CD4-positive, alpha-beta memory T cell (primary cell): ENCODE measurements at regions not wholly inside any gene's neighbourhood (a gene's known extent, or its start where the extent isn't known, plus 50 kb on each side); places are given as distances from the start of the nearest gene placed in this dataset.

ENCODE experiments used
- CTCF ChIA-PET: fragments of 350-600 bp; sonication (Branson Sonifier 250); formaldehyde crosslinking; loops from one replicate; lab custom pipeline; 2021; ENCODE audit warnings: inconsistent platforms; ENCODE audit not compliant: partially characterized antibody; lab: Charles Lee
- POLR2A ChIA-PET: fragments of 350-600 bp; sonication (Branson Sonifier 250); formaldehyde crosslinking; loops from one replicate; lab custom pipeline; 2021; ENCODE audit not compliant: partially characterized antibody; lab: Charles Lee
- DNase-seq, 5 donors: peaks; one replicate each; pipeline versions ENCODE4 v3.0.0 to v3.0.0-alpha.2; 2020 to 2022; ENCODE audit warnings: mixed read lengths in 1 of 5
- H3K27ac ChIP-seq: one replicate; pipeline ENCODE4 v1.7.0; 2013; ENCODE audit warnings: low read depth, low read length
- H3K27me3 ChIP-seq: 2 replicates; pipeline ENCODE4 v1.7.0; 2013; ENCODE audit warnings: mild to moderate bottlenecking, low read length, moderate library complexity; ENCODE audit not compliant: insufficient read depth
- H3K36me3 ChIP-seq: 2 replicates; pipeline ENCODE4 v1.7.0; 2013; ENCODE audit warnings: mild to moderate bottlenecking, low read length, moderate library complexity; ENCODE audit not compliant: insufficient read depth
- H3K4me1 ChIP-seq: 2 replicates; pipeline ENCODE4 v1.7.0; 2013; ENCODE audit warnings: mild to moderate bottlenecking, low read length, moderate library complexity; ENCODE audit not compliant: insufficient read depth
- H3K4me3 ChIP-seq, 2 donors: one replicate each; pipeline ENCODE4 v1.7.0; 2013; ENCODE audit warnings: low read length in 2 of 2, mild to moderate bottlenecking in 1 of 2
- H3K9me3 ChIP-seq, 2 donors: one replicate each; pipeline ENCODE4 v1.7.0; 2013; ENCODE audit warnings: low read length in 2 of 2, control low read depth in 1 of 2; ENCODE audit not compliant: control insufficient read depth in 1 of 2
- H3K27ac Mint-ChIP-seq, 7 donors: one replicate each; pipeline ENCODE4 v1.8.0; 2020 to 2021; ENCODE audit warnings: mixed read lengths in 7 of 7, mild to moderate bottlenecking in 6 of 7, inconsistent platforms in 3 of 7, moderate library complexity in 3 of 7
- H3K27me3 Mint-ChIP-seq, 2 donors: one replicate each; pipeline ENCODE4 v1.8.0; 2020 to 2021; ENCODE audit warnings: mixed read lengths in 2 of 2
- H3K36me3 Mint-ChIP-seq, 2 donors: one replicate each; pipeline ENCODE4 v1.8.0; 2020 to 2021; ENCODE audit warnings: mixed read lengths in 2 of 2, inconsistent platforms in 1 of 2, mild to moderate bottlenecking in 1 of 2
- H3K4me1 Mint-ChIP-seq, 4 donors: one replicate each; pipeline ENCODE4 v1.8.0; 2020 to 2021; ENCODE audit warnings: mixed read lengths in 4 of 4, mild to moderate bottlenecking in 1 of 4
- H3K4me3 Mint-ChIP-seq, 8 donors: one replicate each; pipeline ENCODE4 v1.8.0; 2020 to 2021; ENCODE audit warnings: mixed read lengths in 8 of 8, mild to moderate bottlenecking in 7 of 8, moderate library complexity in 6 of 8, inconsistent platforms in 3 of 8
- H3K9me3 Mint-ChIP-seq, 8 donors: one replicate each; pipeline ENCODE4 v1.8.0; 2020 to 2021; ENCODE audit warnings: mixed read lengths in 8 of 8, mild to moderate bottlenecking in 5 of 8, inconsistent platforms in 3 of 8, moderate library complexity in 1 of 8
- intact Hi-C: fragments of 100-400 bp; cut with micrococcal nuclease; formaldehyde crosslinking; loops from one replicate; pipeline ENCODE4 v1.15.1; 2023

- CTCF ChIA-PET = no interaction called here
- Mint-ChIP-seq H3K27me3 (peaks cover 0 to 8% of the 10 kb centered on the region in 2 donors), H3K4me1 (no peaks in the 10 kb centered on the region), H3K4me3 (no peak overlapping the region), H3K27ac (no peak overlapping the region), H3K9me3 (peaks cover 0 to 3% (median 0%) of the 10 kb centered on the region in 8 donors), H3K36me3 (no peaks in the 10 kb centered on the region)
- intact Hi-C loops = no loop called here
- DNase-seq = no peak
- no peaks in the 10 kb centered on the region for H3K9me3 ChIP-seq
- H3K27ac ChIP-seq = no peak overlapping the region
- H3K4me3 ChIP-seq = no peak overlapping the region
- no peaks in the 10 kb centered on the region for H3K36me3 ChIP-seq
- POLR2A ChIA-PET = no interaction called here
- no peaks in the 10 kb centered on the region for H3K4me1 ChIP-seq
- H3K27me3 ChIP-seq = no peaks in the 10 kb centered on the region
Measured at GRCh38 chr18:45266023-45266422, 349.3 kb upstream of the SLC14A2 start.

DNA sequence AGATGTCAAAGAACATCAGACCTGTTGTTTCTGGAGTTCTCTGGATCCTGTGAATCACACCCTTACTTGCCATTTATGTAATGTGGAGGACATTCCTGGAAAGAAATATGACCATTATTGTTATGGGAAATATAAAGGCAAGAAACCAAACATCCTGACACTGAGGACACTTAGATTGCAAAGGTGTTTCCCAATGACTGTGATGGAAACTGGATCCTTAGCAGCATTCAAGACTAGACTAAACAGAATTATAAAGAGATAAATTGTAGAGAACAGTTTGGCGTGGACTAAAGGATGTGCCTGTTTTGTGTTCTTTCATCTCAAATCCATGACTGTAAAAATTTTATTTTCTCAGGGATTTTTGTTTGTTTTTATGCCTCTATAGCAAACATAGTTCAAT, 347.7 kb upstream of the SLC14A2 start:
- H3K27ac Mint-ChIP-seq = no peak overlapping the region
- POLR2A ChIA-PET = no interaction called here
- no peaks in the 10 kb centered on the region for H3K36me3 Mint-ChIP-seq
- Histone ChIP-seq H3K4me3 (no peak overlapping the region), H3K27ac (no peak overlapping the region), H3K4me1 (no peaks in the 10 kb centered on the region), H3K36me3 (no peaks in the 10 kb centered on the region), H3K9me3 (no peaks in the 10 kb centered on the region), H3K27me3 (no peaks in the 10 kb centered on the region)
- no peaks in the 10 kb centered on the region for H3K4me1 Mint-ChIP-seq
- no peaks in the 10 kb centered on the region for H3K9me3 Mint-ChIP-seq
- no peak overlapping the region for H3K4me3 Mint-ChIP-seq
- no peak for DNase-seq
- peaks cover 0 to 8% of the 10 kb centered on the region in 2 donors for H3K27me3 Mint-ChIP-seq
- CTCF ChIA-PET = no interaction called here
- intact Hi-C loops = no loop called here

GRCh38 chr18:45268583-45268982, 346.7 kb upstream of the SLC14A2 start:
- POLR2A ChIA-PET = no interaction called here

DNA sequence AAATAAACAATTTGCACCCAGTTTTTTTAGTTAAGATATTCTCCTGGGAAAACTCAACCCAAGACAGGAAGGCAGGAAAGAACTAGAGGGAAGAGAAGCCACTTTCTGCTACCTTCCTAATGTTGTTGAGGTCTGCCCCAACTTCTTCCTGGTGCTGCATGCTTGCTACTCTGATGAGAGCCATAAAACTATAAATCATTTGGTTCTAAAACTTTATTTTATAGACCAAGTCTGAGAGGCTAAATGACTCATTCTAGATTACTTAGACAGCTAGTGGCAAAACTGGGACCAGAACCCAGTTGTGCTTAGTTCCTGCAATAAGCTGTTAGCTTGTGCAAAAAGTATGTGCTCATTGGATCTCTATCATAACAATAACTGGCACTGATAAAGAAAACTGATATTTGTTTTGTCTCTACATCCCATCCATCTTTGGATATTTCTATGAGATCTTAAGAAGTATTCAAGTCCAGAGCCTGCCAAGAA, 344.9 kb upstream of the SLC14A2 start:
- intact Hi-C loops = no loop called here
- Histone ChIP-seq H3K27me3 (no peaks in the 10 kb centered on the region), H3K27ac (no peak overlapping the region), H3K4me1 (no peaks in the 10 kb centered on the region), H3K4me3 (no peak overlapping the region), H3K36me3 (no peaks in the 10 kb centered on the region), H3K9me3 (no peaks in the 10 kb centered on the region)
- ChIA-PET CTCF (no interaction called here), POLR2A (no interaction called here)
- no peaks in the 10 kb centered on the region for H3K36me3 Mint-ChIP-seq
- peaks cover 0 to 9% of the 10 kb centered on the region in 2 donors for H3K27me3 Mint-ChIP-seq
- no peak for DNase-seq
- no peaks in the 10 kb centered on the region for H3K4me1 Mint-ChIP-seq
- H3K9me3 Mint-ChIP-seq = no peaks in the 10 kb centered on the region
- H3K4me3 Mint-ChIP-seq = no peak overlapping the region
- H3K27ac Mint-ChIP-seq = no peak overlapping the region

More at GRCh38 chr18:45268583-45268982, 346.7 kb upstream of the SLC14A2 start:
- CTCF ChIA-PET = no interaction called here
- H3K36me3 ChIP-seq = no peaks in the 10 kb centered on the region
- DNase-seq = no peak
- no peaks in the 10 kb centered on the region for H3K9me3 ChIP-seq
- intact Hi-C loops = no loop called here
- H3K27me3 Mint-ChIP-seq = peaks cover 0 to 9% of the 10 kb centered on the region in 2 donors
- no peak overlapping the region for H3K27ac Mint-ChIP-seq
- no peak overlapping the region for H3K4me3 Mint-ChIP-seq
- H3K27me3 ChIP-seq = no peaks in the 10 kb centered on the region
- no peaks in the 10 kb centered on the region for H3K36me3 Mint-ChIP-seq
- no peak overlapping the region for H3K4me3 ChIP-seq
- H3K4me1 ChIP-seq = no peaks in the 10 kb centered on the region
- no peaks in the 10 kb centered on the region for H3K4me1 Mint-ChIP-seq
- no peaks in the 10 kb centered on the region for H3K9me3 Mint-ChIP-seq
- no peak overlapping the region for H3K27ac ChIP-seq

DNA sequence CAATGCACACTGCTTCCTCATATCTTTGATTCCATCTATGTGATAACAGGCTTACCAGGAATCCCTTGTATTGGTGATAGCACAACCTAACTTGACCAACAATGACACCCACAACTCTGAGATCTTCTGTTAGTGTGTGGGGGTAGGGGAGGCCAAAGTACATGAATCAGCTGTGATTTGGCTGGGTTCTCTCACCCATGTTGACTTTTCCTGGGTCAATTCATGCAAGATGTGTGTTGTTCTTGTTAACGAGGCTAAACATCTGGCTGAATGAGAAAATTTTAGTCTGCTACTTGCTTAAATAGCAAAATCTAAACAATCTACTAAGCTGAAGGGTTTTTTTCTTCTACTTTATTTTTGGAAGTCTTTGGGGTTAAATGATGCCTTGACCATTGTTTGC, 341.2 kb upstream of the SLC14A2 start:
- H3K4me3 Mint-ChIP-seq = no peak overlapping the region
- no peaks in the 10 kb centered on the region for H3K36me3 ChIP-seq
- H3K36me3 Mint-ChIP-seq = no peaks in the 10 kb centered on the region
- H3K4me1 ChIP-seq = no peaks in the 10 kb centered on the region
- CTCF ChIA-PET = interaction anchor here (1.4 to 2.2 kb wide), 4 partner anchors 9 to 20 kb away, joined by 3 to 6 read pairs (median 5); no protein-coding TSS in a partner anchor
- H3K9me3 ChIP-seq = no peaks in the 10 kb centered on the region
- intact Hi-C loops = no loop called here
- no peak overlapping the region for H3K27ac ChIP-seq
- no peaks in the 10 kb centered on the region for H3K27me3 ChIP-seq
- no peak overlapping the region for H3K4me3 ChIP-seq
- peaks cover 0 to 3% of the 10 kb centered on the region in 2 donors for H3K27me3 Mint-ChIP-seq
- DNase-seq = no peak
- POLR2A ChIA-PET = no interaction called here
- H3K4me1 Mint-ChIP-seq = no peaks in the 10 kb centered on the region
- H3K27ac Mint-ChIP-seq = no peak overlapping the region
- no peaks in the 10 kb centered on the region for H3K9me3 Mint-ChIP-seq

GRCh38 chr18:45275367-45276113, 339.7 kb upstream of the SLC14A2 start:
- Histone ChIP-seq H3K36me3 (no peaks in the 10 kb centered on the region), H3K4me1 (no peaks in the 10 kb centered on the region), H3K4me3 (no peak overlapping the region), H3K27me3 (no peaks in the 10 kb centered on the region), H3K27ac (no peak overlapping the region), H3K9me3 (no peaks in the 10 kb centered on the region)
- Mint-ChIP-seq H3K9me3 (no peaks in the 10 kb centered on the region), H3K4me1 (no peaks in the 10 kb centered on the region), H3K4me3 (no peak overlapping the region), H3K36me3 (no peaks in the 10 kb centered on the region), H3K27me3 (peaks cover 0 to 1% of the 10 kb centered on the region in 2 donors), H3K27ac (no peak overlapping the region)
- intact Hi-C loops = no loop called here
- peak in 4 of 5 donors; percentile 2 to 11 (median 4) for DNase-seq
- ChIA-PET CTCF (interaction anchor here (1.0 to 2.2 kb wide), 5 partner anchors 8 to 798 kb away, joined by 3 to 6 read pairs (median 5); no protein-coding TSS in a partner anchor), POLR2A (no interaction called here)

DNA sequence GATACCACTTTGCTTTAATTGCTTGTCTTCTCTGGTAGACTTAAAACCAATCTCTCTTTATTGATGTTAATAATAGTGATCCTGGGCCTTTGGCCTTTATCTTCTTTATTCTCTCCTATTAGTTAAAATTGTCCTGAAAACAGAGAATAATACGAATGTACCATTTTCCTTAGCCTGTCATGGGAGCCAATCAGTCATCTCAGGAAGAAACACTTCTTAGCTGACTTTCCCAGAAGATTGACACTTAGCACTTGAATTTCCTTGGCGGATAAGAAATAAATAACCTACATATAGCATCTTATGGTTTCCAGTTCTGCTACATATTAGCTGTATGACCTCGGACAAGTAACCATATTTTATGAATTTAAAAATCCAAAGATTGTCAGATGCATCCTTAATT, 338.4 kb upstream of the SLC14A2 start:
- no peak overlapping the region for H3K4me3 ChIP-seq
- H3K27me3 Mint-ChIP-seq = peaks cover 1 to 3% of the 10 kb centered on the region in 2 donors
- no peaks in the 10 kb centered on the region for H3K4me1 Mint-ChIP-seq
- intact Hi-C loops = no loop called here
- H3K27ac Mint-ChIP-seq = no peak overlapping the region
- no peaks in the 10 kb centered on the region for H3K9me3 ChIP-seq
- no peaks in the 10 kb centered on the region for H3K27me3 ChIP-seq
- POLR2A ChIA-PET = no interaction called here
- H3K4me3 Mint-ChIP-seq = no peak overlapping the region
- CTCF ChIA-PET = interaction anchor here (1.0 kb wide), 1 partner anchor 36 kb away, joined by 3 read pairs; no protein-coding TSS in a partner anchor
- H3K4me1 ChIP-seq = no peaks in the 10 kb centered on the region
- no peaks in the 10 kb centered on the region for H3K36me3 Mint-ChIP-seq
- DNase-seq = no peak
- peaks cover 0 to 1% (median 0%) of the 10 kb centered on the region in 8 donors for H3K9me3 Mint-ChIP-seq
- H3K36me3 ChIP-seq = no peaks in the 10 kb centered on the region
- no peak overlapping the region for H3K27ac ChIP-seq
